NCI-H526 treated with DMSO at 0.1 percent for 48 hours (cell line): ENCODE measurements at regions not wholly inside any gene's neighbourhood (a gene's known extent, or its start where the extent isn't known, plus 50 kb on each side); places are given as distances from the start of the nearest gene placed in this dataset.
"Not testable (repeated sequence)": the region's sequence is repeated elsewhere in the genome, so short reads cannot be mapped to it uniquely, and the experiment has no call there.

Experiments used
- DNase-seq: peaks from one replicate; lab custom pipeline; 2025; lab: John Stamatoyannopoulos, UW

DNA sequence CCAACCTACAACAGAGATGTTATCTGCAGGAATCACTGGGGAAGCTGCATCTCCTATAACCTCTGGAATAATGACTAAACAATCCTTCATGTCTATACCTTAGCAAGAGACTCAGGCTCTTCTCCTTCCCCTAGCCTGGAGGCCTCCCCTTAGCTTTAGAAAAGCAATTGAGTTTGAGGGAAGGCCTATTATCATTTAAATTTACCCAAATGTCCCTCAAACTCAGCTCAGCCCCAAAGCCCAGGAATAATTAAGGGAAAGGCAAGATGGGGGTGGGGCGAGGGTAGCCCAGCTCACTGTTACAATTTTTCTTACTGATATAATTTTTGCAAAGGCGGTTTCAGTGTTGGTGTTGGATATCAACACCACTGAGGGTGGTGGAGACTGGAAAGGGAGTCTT is 151.4 kb upstream of the EEA1 start:
- DNase-seq: no peak

DNA sequence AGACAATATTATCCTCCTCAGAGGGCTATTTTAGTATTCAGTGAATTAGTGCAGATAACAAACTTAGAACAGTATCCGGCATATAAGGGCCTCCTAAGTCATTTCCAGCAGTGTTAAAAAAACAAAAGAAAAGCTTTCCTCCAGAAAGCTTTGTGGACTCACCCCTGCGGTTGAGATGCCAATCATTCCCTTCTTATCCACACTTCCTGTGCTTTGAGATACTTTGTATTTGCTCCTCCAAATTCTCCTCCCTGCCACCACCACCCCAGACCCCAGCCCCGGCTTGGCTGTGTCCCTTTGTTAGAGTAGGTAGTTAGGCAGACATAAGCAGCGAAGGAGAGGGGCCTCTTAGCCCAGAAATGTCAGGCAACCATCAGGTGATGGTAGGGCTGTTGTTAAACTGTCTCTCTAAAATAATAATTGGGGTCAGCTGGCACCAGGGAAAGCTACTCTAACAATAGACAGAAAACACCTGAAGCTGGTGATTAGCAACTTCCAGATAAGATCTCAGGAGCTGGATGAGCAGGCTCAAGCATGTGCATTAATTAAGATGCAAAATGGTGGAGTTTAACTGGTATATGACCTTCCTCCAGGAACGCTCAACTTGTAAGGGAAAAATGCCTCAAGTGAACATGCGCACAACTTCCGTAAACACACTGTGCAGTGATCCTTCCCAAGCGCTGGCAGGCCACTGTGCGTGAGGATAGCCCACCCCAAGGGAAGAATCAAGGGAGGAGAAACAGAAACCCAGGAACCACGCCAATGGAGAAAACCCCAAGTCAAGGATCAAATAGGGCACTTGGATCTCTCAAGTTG is 152.1 kb upstream of the EEA1 start:
- DNase-seq: no peak

DNA sequence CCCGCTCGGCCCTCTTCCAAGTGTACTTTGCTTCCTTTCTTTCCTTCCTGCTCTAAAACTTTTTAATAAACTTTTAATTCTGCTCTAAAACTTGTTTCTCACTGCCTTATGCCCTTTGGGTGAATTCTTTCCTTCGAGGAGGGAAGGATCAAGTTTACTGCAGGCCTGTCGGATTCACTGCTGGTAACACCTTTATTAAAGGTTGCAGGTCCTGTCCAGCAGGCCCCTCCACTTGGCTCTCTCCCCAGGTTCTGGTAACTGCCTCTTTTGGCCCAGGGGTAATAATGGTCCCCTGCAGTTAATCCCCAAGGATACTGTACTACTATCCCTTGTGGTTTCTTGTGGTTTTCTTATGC is 152.7 kb upstream of the EEA1 start:
- no peak for DNase-seq

DNA sequence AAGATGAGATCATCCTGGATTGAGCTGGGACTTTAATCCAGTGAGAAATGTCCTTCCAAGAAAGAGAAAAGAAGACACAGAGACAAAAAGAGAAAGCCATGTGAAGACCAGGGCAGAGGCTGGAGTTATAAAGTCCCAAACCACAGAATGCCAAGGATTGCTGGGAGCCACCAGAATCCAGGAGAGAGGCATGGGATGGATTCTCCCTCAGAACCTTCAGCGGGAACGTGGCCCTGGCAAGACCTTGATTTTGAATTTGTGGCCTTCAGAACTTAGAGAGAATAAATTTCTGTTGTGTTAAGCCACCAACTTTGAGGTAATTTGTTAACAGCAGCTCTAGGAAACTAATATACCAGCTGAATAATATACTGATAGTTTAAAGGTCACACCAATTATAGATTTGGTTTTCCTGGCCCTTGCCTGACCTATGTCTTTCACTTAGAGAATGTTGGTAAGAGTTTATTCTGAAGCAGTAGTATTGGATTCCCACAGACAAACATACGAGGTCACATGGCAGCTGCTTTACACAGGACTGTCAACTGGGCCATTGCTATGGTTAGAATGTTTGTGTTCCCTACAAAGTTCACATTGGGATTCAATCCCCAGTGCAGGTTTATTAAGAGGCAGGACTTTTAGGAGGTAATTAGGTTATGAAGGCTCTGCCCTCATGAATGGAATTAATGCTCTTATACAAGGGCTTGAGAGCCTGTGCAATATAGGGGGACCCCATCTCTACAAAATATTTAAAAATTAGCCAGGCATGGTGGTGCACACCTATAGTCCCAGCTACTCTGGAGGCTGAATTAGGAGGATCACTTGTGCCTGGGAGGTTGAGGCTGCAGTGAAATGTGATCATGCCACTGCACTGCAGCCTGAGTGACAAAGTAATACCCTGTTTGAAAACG is 156.5 kb upstream of the EEA1 start:
- no peak for DNase-seq

DNA sequence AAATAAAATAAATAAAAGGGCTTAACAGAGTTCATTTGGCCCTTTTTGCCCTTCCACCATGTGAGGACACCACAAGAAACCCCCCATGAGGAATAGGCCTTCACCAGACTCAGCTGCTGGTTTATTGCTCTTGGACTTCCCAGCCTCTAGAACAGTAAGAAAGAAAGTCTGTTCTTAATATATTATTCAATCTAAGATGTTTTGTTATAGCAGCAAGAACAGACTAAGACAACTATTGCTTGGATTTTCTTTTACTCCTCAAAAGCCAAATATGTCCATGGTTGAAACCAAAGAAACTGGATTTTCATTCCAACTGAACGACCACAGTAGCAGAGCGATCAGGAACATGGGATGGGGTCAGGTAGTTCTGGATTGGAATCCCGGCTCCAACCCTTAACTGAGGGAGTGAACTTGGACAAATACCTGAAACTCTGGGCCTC is 157.2 kb upstream of the EEA1 start:
- DNase-seq: no peak

DNA sequence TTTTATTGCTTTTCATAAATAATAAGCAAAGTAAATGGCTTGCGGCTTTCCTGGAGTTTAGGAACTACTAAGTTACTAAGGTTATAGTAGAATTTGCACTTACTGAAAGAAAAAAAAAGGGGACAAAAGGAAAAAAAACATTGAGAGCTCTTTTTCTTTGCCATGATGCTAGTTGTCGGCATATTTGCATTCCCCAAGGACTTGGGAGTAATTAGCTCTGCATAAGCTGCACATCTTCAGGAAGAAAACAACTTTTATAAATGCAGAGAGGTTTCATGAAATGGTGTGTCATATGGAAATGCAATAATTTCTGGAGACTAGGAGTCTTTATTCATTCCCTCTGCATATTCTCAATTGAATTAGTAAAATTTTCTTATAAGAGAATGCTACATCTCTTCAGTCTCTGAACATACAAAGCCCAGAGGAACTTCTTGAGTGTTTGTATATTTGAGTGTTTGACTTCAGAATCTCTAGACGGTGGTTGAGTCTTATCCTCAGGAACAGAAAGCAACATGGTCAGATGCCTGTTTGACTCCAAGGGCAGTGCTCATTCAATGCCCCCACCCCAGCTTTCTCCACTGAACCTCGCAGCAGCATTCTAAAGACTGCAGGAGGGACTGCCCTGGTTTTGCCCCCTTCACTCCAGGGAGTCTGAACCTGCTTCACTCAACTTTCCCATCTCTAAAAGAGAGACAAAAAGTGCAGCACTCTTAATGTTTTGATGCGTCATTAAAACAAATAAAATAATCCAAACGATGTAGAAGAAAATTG is 158.9 kb upstream of the EEA1 start:
- DNase-seq: no peak

- DNase-seq: no peak
Observed at GRCh38 chr12:93089805-93090569, 160.9 kb upstream of the EEA1 start.

DNA sequence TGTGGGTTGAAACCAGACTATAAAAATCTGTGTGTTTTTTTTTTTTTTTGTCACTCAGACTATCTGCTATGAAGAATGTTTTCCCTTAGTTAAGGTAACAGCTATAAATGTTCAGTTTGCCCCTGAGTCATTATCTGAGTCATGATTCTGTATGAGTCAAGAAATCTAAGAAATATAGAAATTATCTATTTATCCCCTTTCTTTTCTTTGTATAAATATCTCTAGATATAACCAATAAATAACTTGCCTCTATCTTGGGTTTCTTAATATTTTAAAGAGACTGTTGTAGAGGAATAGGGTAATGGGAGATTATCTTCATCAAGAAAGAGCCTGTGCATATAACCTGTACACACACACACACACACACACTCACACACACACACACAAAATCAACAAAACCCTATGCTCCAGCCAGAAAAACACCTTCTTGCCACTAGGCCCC is 161.7 kb upstream of the EEA1 start:
- DNase-seq: no peak

DNA sequence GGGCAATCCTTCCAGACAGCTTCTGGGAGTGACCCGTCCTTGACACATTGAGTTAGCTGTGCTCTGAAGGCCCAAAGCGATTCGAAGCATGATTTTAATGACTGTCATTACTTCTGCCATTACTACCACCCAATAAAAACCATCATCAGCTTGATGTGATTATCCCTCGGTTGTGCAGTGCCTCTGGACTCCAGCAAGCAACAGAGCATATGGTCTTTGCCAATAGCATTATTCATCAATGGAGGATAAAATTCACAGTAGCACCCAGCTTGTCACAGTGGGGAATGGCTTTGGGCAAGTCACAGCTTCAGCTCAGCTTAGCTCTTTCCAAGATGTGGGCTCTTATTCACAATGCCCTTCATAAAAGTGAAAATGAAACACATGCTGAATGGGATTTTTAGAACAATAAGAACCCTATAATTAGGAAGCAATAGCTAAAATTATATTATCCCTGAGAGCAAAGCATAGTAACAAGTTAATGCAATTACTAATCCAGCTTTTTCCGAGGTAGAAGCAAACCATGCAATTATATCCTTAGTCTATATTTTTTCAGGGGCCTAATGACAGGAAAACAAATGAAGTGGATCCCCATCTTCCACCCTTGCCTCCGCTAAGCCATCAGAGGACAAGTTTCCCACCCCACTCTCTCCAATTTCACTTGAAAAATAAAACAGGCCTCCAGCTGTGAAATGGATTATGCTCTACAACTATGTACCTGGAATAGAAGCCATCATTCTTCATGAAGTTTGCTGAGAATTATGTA is 163.0 kb upstream of the EEA1 start:
- no peak for DNase-seq

GRCh38 chr12:93092649-93092945 is 163.5 kb upstream of the EEA1 start:
- no peak for DNase-seq

DNA sequence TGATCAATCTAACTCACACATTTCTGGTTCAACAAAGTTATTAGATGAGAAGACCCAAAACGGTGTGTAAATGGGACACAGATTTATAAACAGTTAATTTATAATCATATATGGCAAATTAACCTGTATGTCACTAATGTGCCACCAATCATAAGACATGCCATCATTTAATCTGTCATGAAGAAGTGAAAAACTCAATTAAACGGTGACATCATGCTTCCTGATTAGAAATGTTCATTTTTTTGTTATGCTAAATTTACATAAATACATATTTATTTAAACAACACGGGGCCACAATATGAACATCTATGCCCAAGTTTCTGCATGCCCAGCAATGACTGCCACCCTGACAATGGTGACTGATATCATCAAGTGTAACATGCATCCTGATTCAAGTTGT is 164.1 kb upstream of the EEA1 start:
- no peak for DNase-seq

DNA sequence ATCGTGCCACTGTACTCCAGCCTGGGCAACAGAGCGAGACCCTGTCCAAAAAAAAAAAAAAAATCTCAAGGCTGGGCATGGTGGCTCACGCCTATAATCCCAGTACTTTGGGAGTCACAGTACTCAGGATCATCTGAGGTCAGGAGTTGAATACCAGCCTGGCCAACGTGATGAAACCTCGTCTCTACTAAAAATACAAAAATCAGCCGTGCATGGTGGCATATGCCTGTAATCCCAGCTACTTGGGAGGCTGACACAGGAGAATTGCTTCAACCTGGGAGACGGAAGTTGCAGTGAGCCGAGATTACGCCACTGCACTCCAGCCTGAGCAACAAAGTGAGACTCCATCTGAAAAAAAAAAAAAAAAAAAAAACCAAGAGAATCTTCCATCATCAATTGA is 165.1 kb upstream of the EEA1 start:
- DNase-seq: not testable (repeated sequence)

- no peak for DNase-seq
Observed at GRCh38 chr12:93094988-93095737, 166.1 kb upstream of the EEA1 start.

DNA sequence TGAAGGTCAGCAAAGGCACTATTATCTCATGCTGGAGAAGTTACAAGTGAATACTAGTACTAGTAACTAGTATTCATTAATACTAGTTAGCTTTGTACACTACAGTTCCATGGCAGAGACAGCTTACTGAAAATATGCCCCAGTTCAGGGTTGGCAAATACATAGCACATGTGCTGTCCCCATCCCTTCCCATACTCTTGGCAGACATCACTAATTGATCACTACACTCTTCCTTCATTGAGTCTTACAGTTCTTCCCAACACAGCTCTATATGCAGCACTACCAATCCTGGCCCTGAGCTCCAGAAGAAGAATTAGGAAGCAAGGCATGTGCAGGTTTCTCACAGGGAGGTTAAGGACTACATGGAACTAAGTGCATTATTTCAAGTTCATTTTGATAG is 168.3 kb upstream of the EEA1 start:
- DNase-seq: no peak

GRCh38 chr12:93098077-93098476 is 169.0 kb upstream of the EEA1 start:
- peak; percentile 3 for DNase-seq

DNA sequence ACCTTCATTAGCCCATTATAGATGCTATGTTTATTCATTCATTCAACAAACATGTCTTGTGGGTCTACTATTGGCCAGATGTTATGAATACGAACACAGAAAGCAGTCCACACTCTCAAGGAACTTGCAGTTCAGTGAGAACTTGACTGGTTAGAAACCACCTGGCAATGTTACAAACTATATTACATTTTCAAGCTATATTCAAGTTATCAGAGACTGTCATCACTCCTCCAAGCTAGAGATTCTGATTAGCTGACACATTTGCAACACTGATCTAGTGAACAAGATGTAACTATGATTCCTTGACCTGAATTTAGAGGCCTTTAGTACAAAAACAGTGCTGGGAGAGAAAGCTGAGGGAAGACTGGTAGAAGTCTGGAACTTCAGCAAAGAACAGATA is 170.7 kb upstream of the EEA1 start:
- DNase-seq: no peak

DNA sequence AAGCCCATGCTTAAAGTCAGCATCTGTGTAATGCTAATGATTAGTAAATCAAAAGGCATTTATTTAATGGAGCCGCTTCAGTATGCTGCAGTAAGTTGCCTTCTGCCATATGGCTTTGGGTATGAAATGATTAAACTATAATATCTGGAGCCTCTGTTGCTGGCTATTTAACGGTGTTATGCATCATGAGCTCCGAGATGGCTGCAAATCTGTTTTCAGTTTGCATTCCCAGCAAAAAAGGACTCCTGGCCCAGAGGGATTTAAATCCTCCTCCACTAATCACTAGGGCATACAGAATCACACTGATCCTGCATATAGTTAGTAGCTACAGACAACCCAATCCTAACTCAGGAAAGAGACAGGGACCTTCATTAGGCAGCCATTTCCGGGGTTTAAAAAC is 171.5 kb upstream of the EEA1 start:
- no peak for DNase-seq

DNA sequence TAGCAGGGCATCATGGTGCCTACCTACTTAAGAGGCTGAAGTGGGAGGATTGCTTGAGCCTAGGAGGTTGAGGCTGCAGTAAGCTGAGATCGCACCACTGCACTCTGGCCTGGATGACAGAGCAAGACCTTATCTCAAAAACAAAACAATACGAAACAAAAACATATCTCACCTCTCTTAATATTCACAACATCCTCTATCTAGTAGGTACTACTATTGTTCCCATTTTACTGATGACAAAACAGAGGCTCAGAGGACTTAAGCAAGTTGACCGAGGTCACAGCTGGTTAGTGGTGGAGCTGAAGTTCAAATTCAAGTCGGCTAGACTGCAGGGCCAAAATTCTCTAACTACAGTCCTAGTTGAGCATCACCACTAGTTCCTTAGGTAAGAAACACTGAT is 172.3 kb upstream of the EEA1 start:
- DNase-seq: no peak

DNA sequence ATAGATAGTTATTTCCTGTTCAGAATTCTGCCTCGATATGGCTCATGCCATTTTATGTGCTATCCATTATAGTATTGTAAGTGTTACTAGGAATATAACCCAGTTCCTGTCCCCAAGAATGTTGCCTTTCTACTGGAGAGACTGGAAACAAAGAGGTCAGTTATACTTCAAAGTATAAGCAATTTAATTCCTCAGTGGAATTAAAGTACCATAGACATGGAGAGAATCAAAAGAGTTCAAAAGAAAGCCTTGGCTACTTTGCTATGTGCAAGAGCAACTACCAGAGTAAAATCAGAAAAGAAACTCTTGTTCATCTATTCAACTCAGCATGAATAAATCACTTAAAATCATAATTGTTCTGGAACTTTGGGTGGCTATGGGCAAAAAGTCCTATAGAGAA is 173.2 kb upstream of the EEA1 start:
- no peak for DNase-seq

- no peak for DNase-seq
Observed at GRCh38 chr12:93102744-93103143, 173.6 kb upstream of the EEA1 start.
